ENCODE measurements at regions not wholly inside any gene's neighbourhood (a gene's known extent, or its start where the extent isn't known, plus 50 kb on each side); places are given as distances from the start of the nearest gene placed in this dataset.

- no peak for DNase-seq
These were observed 437.9 kb upstream of the JARID2 start for GRCh38 chr6:14807971-14808370.

GRCh38 chr6:14810021-14810420 is 435.8 kb upstream of the JARID2 start:
- DNase-seq: no peak

- no peak for DNase-seq
These were observed 434.0 kb upstream of the JARID2 start for GRCh38 chr6:14811775-14812428.

GRCh38 chr6:14814016-14814415 is 431.9 kb upstream of the JARID2 start:
- no peak for DNase-seq

GRCh38 chr6:14816116-14816859 is 429.6 kb upstream of the JARID2 start:
- no peak for DNase-seq

GRCh38 chr6:14817074-14817473 is 428.8 kb upstream of the JARID2 start:
- DNase-seq: no peak

- no peak for DNase-seq
These were observed 427.4 kb upstream of the JARID2 start for GRCh38 chr6:14818422-14818884.

- no peak for DNase-seq
These were observed 426.9 kb upstream of the JARID2 start for GRCh38 chr6:14819001-14819400.

GRCh38 chr6:14819840-14820420 is 425.9 kb upstream of the JARID2 start:
- DNase-seq: no peak

GRCh38 chr6:14822012-14822553 is 423.8 kb upstream of the JARID2 start:
- DNase-seq: no peak

GRCh38 chr6:14822679-14823078 is 423.2 kb upstream of the JARID2 start:
- DNase-seq: no peak

GRCh38 chr6:14824060-14824459 is 421.8 kb upstream of the JARID2 start:
- DNase-seq: no peak

- peak; percentile 16 for DNase-seq
These were observed 421.2 kb upstream of the JARID2 start for GRCh38 chr6:14824484-14825275.

- DNase-seq: no peak
These were observed 419.4 kb upstream of the JARID2 start for GRCh38 chr6:14826456-14826855.

- no peak for DNase-seq
These were observed 418.5 kb upstream of the JARID2 start for GRCh38 chr6:14827354-14827753.

- DNase-seq: no peak
These were observed 417.7 kb upstream of the JARID2 start for GRCh38 chr6:14828201-14828611.

- DNase-seq: no peak
These were observed 414.8 kb upstream of the JARID2 start for GRCh38 chr6:14831070-14831469.

GRCh38 chr6:14831937-14832336 is 413.9 kb upstream of the JARID2 start:
- DNase-seq: no peak

- DNase-seq: no peak
These were observed 413.4 kb upstream of the JARID2 start for GRCh38 chr6:14832427-14832826.

GRCh38 chr6:14834851-14835530 is 410.9 kb upstream of the JARID2 start:
- DNase-seq: no peak

- DNase-seq: no peak
These were observed 408.4 kb upstream of the JARID2 start for GRCh38 chr6:14837435-14837834.

- DNase-seq: peak; percentile 17
These were observed 407.7 kb upstream of the JARID2 start for GRCh38 chr6:14838133-14838583.
